SK-N-SH treated with all-trans-retinoic acid at 6 μM for 48 hours (cell line): ENCODE measurements at regions not wholly inside any gene's neighbourhood (a gene's known extent, or its start where the extent isn't known, plus 50 kb on each side); places are given as distances from the start of the nearest gene placed in this dataset.

Experiments
- ATAC-seq: fragments of 200-7000 bp; cut with Tn5 transposase; 3 replicates; pipeline ENCODE4 v1.9.1; 2020; ENCODE audit warnings: mild to moderate bottlenecking, moderate library complexity
- BACH2 ChIP-seq: fragments of 250-450 bp; sonication (Bioruptor Pico); IDR thresholded peaks from 2 replicates; pipeline ENCODE4 v1.9.0; 2021; ENCODE audit warnings: mild to moderate bottlenecking, borderline replicate concordance
- GLIS3 ChIP-seq: fragments of 250-450 bp; sonication (Bioruptor Pico); IDR thresholded peaks from 2 replicates; pipeline ENCODE4 v1.5.0; 2020; ENCODE audit warnings: mild to moderate bottlenecking, moderate library complexity
- ISL1 ChIP-seq: fragments of 250-450 bp; sonication (Bioruptor Pico); IDR thresholded peaks from 2 replicates; pipeline ENCODE4 v2.1.2; 2022; ENCODE audit warnings: mild to moderate bottlenecking, moderate library complexity
- OSR1 ChIP-seq: fragments of 250-450 bp; sonication (Bioruptor Pico); IDR thresholded peaks from 2 replicates; pipeline ENCODE4 v1.8.0; 2022; ENCODE audit warnings: moderate library complexity, mild to moderate bottlenecking, inconsistent platforms
- PPARA ChIP-seq: fragments of 250-450 bp; sonication (Bioruptor Pico); IDR thresholded peaks from 2 replicates; pipeline ENCODE4 v1.5.0; 2020; ENCODE audit warnings: mild to moderate bottlenecking, borderline replicate concordance
- RARB ChIP-seq: fragments of 250-450 bp; sonication (Bioruptor Pico); IDR thresholded peaks from 2 replicates; pipeline ENCODE4 v1.8.0; 2021; ENCODE audit warnings: mild to moderate bottlenecking, moderate library complexity
- SNAI2 ChIP-seq: fragments of 250-450 bp; sonication (Bioruptor Pico); IDR thresholded peaks from 2 replicates; pipeline ENCODE4 v1.5.0; 2020; ENCODE audit warnings: mild to moderate bottlenecking, moderate library complexity
- TCF4 ChIP-seq: fragments of 250-450 bp; sonication (Bioruptor Pico); IDR thresholded peaks from 2 replicates; pipeline ENCODE4 v1.8.0; 2021; ENCODE audit warnings: mild to moderate bottlenecking, moderate library complexity, borderline replicate concordance
- ZC3H10 ChIP-seq: fragments of 250-450 bp; sonication (Bioruptor Pico); IDR thresholded peaks from 2 replicates; pipeline ENCODE4 v1.5.1; 2021; ENCODE audit warnings: mild to moderate bottlenecking, moderate library complexity
- ZFP3 ChIP-seq: fragments of 250-450 bp; sonication (Bioruptor Pico); IDR thresholded peaks from 2 replicates; pipeline ENCODE4 v1.5.0; 2020; ENCODE audit warnings: mild to moderate bottlenecking, moderate library complexity
- ZFP30 ChIP-seq: fragments of 450-650 bp; formaldehyde crosslinking; IDR thresholded peaks from 2 replicates; pipeline ENCODE4 v1.5.0; 2022; ENCODE audit warnings: mild to moderate bottlenecking, moderate library complexity
- ZNF565 ChIP-seq: fragments of 450-650 bp; formaldehyde crosslinking; conservative IDR thresholded peaks from 2 replicates; pipeline ENCODE4 v1.5.0; 2020; ENCODE audit warnings: low read depth, mild to moderate bottlenecking, moderate library complexity
- ZNF8 ChIP-seq: fragments of 450-650 bp; formaldehyde crosslinking; IDR thresholded peaks from 2 replicates; pipeline ENCODE4 v1.5.0; 2020; ENCODE audit warnings: mild to moderate bottlenecking, moderate library complexity
- TF ChIP-seq, protein P1 (sequence below): fragments of 250-450 bp; sonication (Bioruptor Pico); IDR thresholded peaks from 2 replicates; pipeline ENCODE4 v1.8.0; 2021; ENCODE audit warnings: low read depth, mild to moderate bottlenecking, moderate library complexity, borderline replicate concordance
- TF ChIP-seq, protein P2 (sequence below): fragments of 250-450 bp; sonication (Bioruptor Pico); IDR thresholded peaks from 2 replicates; pipeline ENCODE4 v1.5.0; 2020; ENCODE audit warnings: mild to moderate bottlenecking, moderate library complexity
- TF ChIP-seq, protein P3 (sequence below): fragments of 250-450 bp; sonication (Bioruptor Pico); IDR thresholded peaks from 2 replicates; pipeline ENCODE4 v1.8.0; 2020; ENCODE audit warnings: mild to moderate bottlenecking, moderate library complexity, borderline replicate concordance

DNA sequence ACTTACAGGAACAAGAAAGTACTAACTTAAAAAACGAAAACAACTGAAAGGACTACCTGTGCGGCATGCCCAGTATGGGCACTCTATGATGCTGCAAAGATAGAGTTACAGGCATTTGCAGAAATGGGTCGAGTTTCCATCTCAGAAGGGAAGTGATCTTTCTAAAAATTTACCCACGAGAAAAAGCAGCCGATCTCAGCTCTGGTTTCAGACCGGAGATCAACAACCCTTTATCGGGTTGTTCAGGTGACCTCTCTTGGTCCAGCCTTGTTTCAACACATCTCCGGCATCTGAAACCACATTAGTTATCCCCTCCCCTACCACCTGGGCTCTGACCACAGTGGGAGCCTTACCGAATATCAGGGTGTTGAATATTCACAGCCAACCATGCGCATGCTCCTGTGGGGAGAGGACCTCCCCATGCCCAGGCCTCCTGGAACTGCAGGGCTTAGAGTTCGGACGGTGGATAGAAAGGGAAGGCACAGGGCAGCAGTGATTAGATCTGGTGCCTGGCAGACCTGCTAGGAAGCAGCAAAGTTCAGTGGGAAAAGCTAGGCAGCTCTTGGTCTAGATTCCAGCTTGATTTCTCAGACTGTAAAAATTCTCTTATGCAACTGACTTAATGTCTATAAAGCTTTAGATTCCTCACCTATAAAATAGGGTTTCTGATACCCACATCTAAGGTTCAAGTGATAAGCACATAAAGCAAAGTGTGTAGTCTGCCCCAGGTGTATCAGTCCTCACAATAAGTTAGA lies 906.0 kb downstream of the VRK1 start:
- no peak for ATAC-seq
- TF ChIP-seq, protein P1, sequence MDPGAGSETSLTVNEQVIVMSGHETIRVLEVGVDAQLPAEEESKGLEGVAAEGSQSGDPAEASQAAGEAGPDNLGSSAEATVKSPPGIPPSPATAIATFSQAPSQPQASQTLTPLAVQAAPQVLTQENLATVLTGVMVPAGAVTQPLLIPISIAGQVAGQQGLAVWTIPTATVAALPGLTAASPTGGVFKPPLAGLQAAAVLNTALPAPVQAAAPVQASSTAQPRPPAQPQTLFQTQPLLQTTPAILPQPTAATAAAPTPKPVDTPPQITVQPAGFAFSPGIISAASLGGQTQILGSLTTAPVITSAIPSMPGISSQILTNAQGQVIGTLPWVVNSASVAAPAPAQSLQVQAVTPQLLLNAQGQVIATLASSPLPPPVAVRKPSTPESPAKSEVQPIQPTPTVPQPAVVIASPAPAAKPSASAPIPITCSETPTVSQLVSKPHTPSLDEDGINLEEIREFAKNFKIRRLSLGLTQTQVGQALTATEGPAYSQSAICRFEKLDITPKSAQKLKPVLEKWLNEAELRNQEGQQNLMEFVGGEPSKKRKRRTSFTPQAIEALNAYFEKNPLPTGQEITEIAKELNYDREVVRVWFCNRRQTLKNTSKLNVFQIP = no peak
- TF ChIP-seq GLIS3 (CRISPR knock-in tag) = no peak
- TF ChIP-seq PPARA (CRISPR knock-in tag) = no peak
- TF ChIP-seq ZNF565 (CRISPR knock-in tag) = no peak
- TF ChIP-seq ZFP30 = no peak
- no peak for TF ChIP-seq ZFP3 (CRISPR knock-in tag)
- TF ChIP-seq, protein P2, sequence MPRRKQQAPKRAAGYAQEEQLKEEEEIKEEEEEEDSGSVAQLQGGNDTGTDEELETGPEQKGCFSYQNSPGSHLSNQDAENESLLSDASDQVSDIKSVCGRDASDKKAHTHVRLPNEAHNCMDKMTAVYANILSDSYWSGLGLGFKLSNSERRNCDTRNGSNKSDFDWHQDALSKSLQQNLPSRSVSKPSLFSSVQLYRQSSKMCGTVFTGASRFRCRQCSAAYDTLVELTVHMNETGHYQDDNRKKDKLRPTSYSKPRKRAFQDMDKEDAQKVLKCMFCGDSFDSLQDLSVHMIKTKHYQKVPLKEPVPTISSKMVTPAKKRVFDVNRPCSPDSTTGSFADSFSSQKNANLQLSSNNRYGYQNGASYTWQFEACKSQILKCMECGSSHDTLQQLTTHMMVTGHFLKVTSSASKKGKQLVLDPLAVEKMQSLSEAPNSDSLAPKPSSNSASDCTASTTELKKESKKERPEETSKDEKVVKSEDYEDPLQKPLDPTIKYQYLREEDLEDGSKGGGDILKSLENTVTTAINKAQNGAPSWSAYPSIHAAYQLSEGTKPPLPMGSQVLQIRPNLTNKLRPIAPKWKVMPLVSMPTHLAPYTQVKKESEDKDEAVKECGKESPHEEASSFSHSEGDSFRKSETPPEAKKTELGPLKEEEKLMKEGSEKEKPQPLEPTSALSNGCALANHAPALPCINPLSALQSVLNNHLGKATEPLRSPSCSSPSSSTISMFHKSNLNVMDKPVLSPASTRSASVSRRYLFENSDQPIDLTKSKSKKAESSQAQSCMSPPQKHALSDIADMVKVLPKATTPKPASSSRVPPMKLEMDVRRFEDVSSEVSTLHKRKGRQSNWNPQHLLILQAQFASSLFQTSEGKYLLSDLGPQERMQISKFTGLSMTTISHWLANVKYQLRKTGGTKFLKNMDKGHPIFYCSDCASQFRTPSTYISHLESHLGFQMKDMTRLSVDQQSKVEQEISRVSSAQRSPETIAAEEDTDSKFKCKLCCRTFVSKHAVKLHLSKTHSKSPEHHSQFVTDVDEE (CRISPR knock-in tag) = no peak

GRCh38 chr14:97704316-97704885 lies 907.2 kb downstream of the VRK1 start:
- TF ChIP-seq SNAI2 = no peak
- no peak for TF ChIP-seq GLIS3 (CRISPR knock-in tag)
- TF ChIP-seq, protein P2 (CRISPR knock-in tag) = no peak
- TF ChIP-seq, protein P3, sequence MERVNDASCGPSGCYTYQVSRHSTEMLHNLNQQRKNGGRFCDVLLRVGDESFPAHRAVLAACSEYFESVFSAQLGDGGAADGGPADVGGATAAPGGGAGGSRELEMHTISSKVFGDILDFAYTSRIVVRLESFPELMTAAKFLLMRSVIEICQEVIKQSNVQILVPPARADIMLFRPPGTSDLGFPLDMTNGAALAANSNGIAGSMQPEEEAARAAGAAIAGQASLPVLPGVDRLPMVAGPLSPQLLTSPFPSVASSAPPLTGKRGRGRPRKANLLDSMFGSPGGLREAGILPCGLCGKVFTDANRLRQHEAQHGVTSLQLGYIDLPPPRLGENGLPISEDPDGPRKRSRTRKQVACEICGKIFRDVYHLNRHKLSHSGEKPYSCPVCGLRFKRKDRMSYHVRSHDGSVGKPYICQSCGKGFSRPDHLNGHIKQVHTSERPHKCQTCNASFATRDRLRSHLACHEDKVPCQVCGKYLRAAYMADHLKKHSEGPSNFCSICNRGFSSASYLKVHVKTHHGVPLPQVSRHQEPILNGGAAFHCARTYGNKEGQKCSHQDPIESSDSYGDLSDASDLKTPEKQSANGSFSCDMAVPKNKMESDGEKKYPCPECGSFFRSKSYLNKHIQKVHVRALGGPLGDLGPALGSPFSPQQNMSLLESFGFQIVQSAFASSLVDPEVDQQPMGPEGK (CRISPR knock-in tag) = no peak
- no peak for TF ChIP-seq RARB (CRISPR knock-in tag)
- no peak for TF ChIP-seq ZNF565 (CRISPR knock-in tag)
- no peak for TF ChIP-seq ZFP30
- TF ChIP-seq, all 23 proteins: peak for 0

GRCh38 chr14:97705107-97705506 lies 907.9 kb downstream of the VRK1 start:
- TF ChIP-seq PPARA (CRISPR knock-in tag) (no peak), BACH2 (CRISPR knock-in tag) (no peak), SNAI2 (no peak), RARB (CRISPR knock-in tag) (no peak), ZC3H10 (CRISPR knock-in tag) (no peak), GLIS3 (CRISPR knock-in tag) (no peak), ZNF8 (no peak), ZFP30 (no peak), ZFP3 (CRISPR knock-in tag) (no peak), OSR1 (CRISPR knock-in tag) (no peak), ZNF565 (CRISPR knock-in tag) (no peak), TCF4 (no peak), ISL1 (CRISPR knock-in tag) (no peak)
- TF ChIP-seq, protein P3 (CRISPR knock-in tag) = no peak
- ATAC-seq = no peak

More at GRCh38 chr14:97704316-97704885, 907.2 kb downstream of the VRK1 start:
- no peak for ATAC-seq
